GM21723 (cell line): ENCODE measurements at regions not wholly inside any gene's neighbourhood (a gene's known extent, or its start where the extent isn't known, plus 50 kb on each side); places are given as distances from the start of the nearest gene placed in this dataset.
"Not testable (repeated sequence)": the region's sequence is repeated elsewhere in the genome, so short reads cannot be mapped to it uniquely, and the experiment has no call there.

ENCODE experiments used
- ATAC-seq: cut with Tn5 transposase; IDR thresholded peaks from one replicate; pipeline ENCODE4 v1.9.1; 2021; ENCODE audit warnings: mild to moderate bottlenecking, moderate library complexity; ENCODE audit not compliant: unreplicated experiment

GRCh38 chr16:86858501-86858900 is 280.2 kb downstream of the FOXL1 start:
- ATAC-seq, result no peak

- ATAC-seq, result not testable (repeated sequence)
These were observed 283.0 kb downstream of the FOXL1 start for GRCh38 chr16:86861270-86861858.

- no peak for ATAC-seq
These were observed 284.4 kb downstream of the FOXL1 start for GRCh38 chr16:86862595-86863280.

GRCh38 chr16:86863609-86864008 is 285.3 kb downstream of the FOXL1 start:
- no peak for ATAC-seq

DNA sequence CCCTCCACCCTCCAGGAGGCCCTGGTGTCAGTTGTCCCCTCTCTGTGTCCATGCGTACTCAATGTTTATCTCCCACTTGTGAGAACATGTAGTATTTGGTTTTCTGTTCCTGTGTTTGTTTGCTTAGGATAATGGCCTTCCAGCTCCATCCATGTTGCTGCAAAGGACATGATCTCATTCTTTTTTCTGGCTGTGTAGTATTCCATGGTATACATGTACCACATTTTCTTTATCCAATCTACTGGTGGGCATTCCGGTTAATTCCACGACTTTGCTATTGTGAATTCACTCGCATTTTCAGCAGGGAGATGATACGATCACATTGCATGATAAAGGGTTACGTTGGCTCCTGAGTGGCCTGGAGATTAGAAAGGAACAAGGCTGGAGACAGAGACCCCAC is 286.2 kb downstream of the FOXL1 start:
- no peak for ATAC-seq

GRCh38 chr16:86865851-86866662 is 287.7 kb downstream of the FOXL1 start:
- no peak for ATAC-seq

- ATAC-seq, result no peak
These were observed 288.8 kb downstream of the FOXL1 start for GRCh38 chr16:86866986-86867722.

DNA sequence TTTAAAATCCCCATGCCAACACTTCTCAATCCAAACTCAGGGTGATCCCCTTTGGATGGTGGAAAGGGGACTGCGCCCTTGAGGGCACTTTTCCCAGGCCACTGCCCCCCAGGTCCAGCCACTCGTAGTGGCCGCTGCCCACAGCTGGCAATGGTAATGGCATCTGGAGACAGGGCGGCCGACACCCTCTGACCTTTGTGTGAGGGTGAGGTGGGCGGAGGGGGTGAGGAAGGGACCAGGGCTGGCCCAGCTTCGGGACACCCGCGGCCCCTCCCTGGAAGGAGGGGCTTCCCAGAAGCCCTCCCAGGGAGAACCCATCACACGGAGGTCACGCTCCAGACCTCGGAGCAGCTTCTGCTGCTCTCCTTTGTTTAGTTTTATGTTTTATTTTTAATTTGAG is 289.7 kb downstream of the FOXL1 start:
- ATAC-seq, result no peak

- no peak for ATAC-seq
These were observed 290.4 kb downstream of the FOXL1 start for GRCh38 chr16:86868786-86869185.

- no peak for ATAC-seq
These were observed 291.1 kb downstream of the FOXL1 start for GRCh38 chr16:86869288-86870022.

GRCh38 chr16:86870380-86870779 is 292.0 kb downstream of the FOXL1 start:
- ATAC-seq, result no peak

DNA sequence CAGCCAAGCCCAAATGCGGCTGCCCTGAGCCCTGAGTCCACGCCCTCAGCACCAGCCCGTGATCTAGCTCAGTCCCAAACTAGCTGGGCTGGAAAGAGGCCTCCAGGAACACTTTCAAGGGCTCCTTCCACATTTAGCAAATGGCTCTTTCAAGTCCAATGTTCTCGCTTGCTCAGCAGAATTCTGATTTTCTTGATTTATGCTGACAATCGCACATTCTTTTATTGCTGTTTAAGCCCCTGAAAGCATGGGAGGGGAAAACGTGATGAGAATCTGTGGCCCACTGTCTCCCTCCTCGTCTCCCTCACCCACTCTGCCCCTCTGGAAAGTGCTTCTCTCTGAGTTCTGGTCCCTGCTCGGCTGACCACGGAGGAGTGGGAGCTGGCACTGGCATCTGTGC is 293.8 kb downstream of the FOXL1 start:
- ATAC-seq, result no peak

- ATAC-seq, result no peak
These were observed 294.5 kb downstream of the FOXL1 start for GRCh38 chr16:86872833-86873232.

- ATAC-seq, result no peak
These were observed 295.8 kb downstream of the FOXL1 start for GRCh38 chr16:86874141-86874540.

- ATAC-seq, result no peak
These were observed 298.1 kb downstream of the FOXL1 start for GRCh38 chr16:86876499-86876898.

- no peak for ATAC-seq
These were observed 298.8 kb downstream of the FOXL1 start for GRCh38 chr16:86877108-86877507.

DNA sequence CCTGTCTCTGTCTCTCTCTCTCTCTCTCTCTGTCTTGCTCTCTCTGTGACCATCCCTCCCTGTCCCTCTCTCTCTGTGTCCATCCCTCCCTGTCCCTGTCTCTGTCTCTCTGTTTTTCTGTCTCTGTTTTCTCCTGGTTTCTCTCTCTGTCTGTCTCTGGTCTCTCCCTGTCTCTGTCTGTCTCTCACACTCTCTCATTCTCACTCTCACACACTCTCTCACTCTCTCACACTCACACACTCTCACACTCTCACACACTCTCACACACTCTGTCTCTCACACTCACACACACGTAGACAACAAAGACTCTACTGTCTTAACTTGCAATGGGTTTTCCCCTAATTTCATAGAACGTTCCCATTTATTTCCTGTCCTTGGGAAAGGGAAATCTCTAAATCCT is 299.5 kb downstream of the FOXL1 start:
- no peak for ATAC-seq

DNA sequence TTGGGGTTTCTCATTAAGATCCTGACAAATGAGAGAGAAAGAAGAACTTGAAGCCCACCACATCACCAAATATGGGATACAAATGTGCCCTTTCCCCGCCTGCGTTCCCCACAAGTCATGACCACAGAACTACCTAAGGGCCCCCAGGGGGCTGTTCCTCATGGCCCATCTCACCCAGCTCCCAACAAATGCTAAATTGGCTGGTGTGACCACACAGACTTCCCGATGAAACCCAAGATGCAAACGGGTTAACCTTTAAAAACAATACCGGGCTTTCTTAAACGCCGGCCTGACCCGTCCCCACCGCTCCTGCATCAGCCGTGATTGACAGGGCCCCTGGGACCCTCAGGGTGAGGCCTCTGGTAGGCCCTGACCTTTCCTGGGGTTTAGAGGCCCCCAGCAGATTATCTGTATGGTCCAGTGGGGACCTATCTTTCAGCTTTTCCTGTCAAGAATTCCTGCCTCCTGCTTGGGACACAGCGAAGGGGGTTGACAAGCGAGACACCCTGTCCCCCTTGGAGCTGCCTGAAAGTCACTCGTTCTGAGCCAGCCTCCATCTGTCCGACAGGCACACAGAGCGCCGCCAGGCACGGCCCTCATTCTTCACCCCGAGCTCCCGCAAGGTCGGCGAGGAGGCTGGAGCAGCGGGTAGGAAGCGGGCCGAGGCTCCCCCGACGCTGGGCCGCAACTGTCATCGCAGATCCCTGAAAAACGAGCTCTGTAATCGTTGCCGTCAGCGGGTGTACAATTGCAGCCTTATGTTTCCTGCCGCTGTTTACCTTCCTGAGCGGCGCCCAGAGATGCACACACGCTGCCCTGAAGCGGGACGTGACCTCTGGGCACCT is 300.1 kb downstream of the FOXL1 start:
- ATAC-seq, result no peak

- no peak for ATAC-seq
These were observed 300.9 kb downstream of the FOXL1 start for GRCh38 chr16:86879268-86879667.
